ENCODE measurements at regions not wholly inside any gene's neighbourhood (a gene's known extent, or its start where the extent isn't known, plus 50 kb on each side); places are given as distances from the start of the nearest gene placed in this dataset.

DNA sequence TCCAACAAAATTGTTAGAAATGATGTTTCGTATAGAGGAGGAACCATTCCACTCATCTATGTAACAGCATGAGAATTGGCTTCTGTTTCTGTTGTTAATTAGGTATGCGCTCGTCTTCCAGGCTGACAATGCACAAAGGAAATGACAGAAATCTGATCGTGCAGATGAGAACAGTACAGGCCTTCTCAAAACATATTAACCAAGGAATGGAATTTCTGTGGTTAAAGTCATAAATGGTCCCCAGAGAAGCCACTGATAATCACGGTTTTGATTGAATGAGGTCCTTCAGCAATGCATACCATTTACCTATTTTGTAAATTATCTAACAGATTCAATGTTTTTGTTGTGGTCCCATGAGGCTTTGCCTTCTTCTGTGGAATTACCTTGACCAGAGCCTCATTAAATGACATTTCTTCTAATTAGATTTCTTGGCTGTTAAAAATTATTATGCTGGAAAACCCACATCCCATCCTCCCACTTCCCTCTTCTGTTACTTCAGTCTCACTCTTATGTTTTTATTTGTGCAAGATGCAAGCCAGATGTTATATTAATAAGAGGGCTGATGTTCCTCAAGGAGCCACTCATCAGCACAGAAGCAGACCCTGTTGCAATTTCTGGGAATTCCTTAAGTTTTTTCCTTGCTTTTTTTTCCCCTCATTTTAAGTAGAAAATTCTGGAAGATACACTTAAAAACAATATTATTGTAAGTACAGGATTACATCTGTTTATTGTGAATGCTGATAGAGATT, 395.8 kb downstream of the PID1 start:
- TF ChIP-seq SPI1 (IDR thresholded peaks at IDR 0.05; ENCODE audit: borderline replicate concordance, low read depth) = no peak
- TF ChIP-seq, protein P1, sequence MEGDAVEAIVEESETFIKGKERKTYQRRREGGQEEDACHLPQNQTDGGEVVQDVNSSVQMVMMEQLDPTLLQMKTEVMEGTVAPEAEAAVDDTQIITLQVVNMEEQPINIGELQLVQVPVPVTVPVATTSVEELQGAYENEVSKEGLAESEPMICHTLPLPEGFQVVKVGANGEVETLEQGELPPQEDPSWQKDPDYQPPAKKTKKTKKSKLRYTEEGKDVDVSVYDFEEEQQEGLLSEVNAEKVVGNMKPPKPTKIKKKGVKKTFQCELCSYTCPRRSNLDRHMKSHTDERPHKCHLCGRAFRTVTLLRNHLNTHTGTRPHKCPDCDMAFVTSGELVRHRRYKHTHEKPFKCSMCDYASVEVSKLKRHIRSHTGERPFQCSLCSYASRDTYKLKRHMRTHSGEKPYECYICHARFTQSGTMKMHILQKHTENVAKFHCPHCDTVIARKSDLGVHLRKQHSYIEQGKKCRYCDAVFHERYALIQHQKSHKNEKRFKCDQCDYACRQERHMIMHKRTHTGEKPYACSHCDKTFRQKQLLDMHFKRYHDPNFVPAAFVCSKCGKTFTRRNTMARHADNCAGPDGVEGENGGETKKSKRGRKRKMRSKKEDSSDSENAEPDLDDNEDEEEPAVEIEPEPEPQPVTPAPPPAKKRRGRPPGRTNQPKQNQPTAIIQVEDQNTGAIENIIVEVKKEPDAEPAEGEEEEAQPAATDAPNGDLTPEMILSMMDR (IDR thresholded peaks at IDR 0.05; ENCODE audit: insufficient read depth, low read length) = no peak
- TF ChIP-seq, protein P2, sequence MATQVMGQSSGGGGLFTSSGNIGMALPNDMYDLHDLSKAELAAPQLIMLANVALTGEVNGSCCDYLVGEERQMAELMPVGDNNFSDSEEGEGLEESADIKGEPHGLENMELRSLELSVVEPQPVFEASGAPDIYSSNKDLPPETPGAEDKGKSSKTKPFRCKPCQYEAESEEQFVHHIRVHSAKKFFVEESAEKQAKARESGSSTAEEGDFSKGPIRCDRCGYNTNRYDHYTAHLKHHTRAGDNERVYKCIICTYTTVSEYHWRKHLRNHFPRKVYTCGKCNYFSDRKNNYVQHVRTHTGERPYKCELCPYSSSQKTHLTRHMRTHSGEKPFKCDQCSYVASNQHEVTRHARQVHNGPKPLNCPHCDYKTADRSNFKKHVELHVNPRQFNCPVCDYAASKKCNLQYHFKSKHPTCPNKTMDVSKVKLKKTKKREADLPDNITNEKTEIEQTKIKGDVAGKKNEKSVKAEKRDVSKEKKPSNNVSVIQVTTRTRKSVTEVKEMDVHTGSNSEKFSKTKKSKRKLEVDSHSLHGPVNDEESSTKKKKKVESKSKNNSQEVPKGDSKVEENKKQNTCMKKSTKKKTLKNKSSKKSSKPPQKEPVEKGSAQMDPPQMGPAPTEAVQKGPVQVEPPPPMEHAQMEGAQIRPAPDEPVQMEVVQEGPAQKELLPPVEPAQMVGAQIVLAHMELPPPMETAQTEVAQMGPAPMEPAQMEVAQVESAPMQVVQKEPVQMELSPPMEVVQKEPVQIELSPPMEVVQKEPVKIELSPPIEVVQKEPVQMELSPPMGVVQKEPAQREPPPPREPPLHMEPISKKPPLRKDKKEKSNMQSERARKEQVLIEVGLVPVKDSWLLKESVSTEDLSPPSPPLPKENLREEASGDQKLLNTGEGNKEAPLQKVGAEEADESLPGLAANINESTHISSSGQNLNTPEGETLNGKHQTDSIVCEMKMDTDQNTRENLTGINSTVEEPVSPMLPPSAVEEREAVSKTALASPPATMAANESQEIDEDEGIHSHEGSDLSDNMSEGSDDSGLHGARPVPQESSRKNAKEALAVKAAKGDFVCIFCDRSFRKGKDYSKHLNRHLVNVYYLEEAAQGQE (IDR thresholded peaks at IDR 0.05; ENCODE audit: insufficient replicate concordance, low read depth) = no peak
- no peak for TF ChIP-seq POLR2AphosphoS5 (IDR thresholded peaks at IDR 0.05; ENCODE audit: low read depth)
- TF ChIP-seq GABPA (IDR thresholded peaks at IDR 0.05; ENCODE audit: low read depth) = no peak

All from HL-60 (cell line).